OCI-LY7 (cell line): ENCODE measurements at regions not wholly inside any gene's neighbourhood (a gene's known extent, or its start where the extent isn't known, plus 50 kb on each side); places are given as distances from the start of the nearest gene placed in this dataset.
"Not testable (repeated sequence)": the region's sequence is repeated elsewhere in the genome, so short reads cannot be mapped to it uniquely, and the experiment has no call there.

Experiments used
- BruUV-seq: library from RNA; stranded (reverse); fragments of 400-500 nt; replicated peaks from 2 replicates; lab custom pipeline; 2021; lab: Mats Ljungman, UMichigan
- CTCF ChIA-PET: fragments of 300-600 bp; sonication (Branson Sonifier 250); formaldehyde crosslinking; loops from one replicate; lab custom pipeline; 2022; ENCODE audit warnings: antibody characterized with exemption; ENCODE audit not compliant: unreplicated experiment; lab: Charles Lee
- POLR2A ChIA-PET: fragments of 300-600 bp; sonication (Branson Sonifier 250); formaldehyde crosslinking; loops from one replicate; lab custom pipeline; 2022; ENCODE audit warnings: antibody characterized with exemption; lab: Charles Lee
- DNase-seq: peaks from one replicate; pipeline ENCODE4 v3.0.0-alpha.2; 2015; ENCODE audit warnings: low spot score
- H2AFZ ChIP-seq: fragments of 200-600 bp; sonication (generic), shearing (Covaris generic); 2 replicates; pipeline ENCODE4 v1.6.1; 2014; ENCODE audit warnings: mild to moderate bottlenecking, antibody characterized with exemption, low read length, moderate library complexity
- H3K27ac ChIP-seq: fragments of 200-600 bp; sonication (generic); 2 replicates; pipeline ENCODE4 v1.5.1; 2014; ENCODE audit warnings: mixed run types, low read depth, mild to moderate bottlenecking, moderate library complexity, low read length, inconsistent platforms; ENCODE audit not compliant: poor library complexity, severe bottlenecking
- H3K36me3 ChIP-seq: fragments of 200-600 bp; sonication (generic); 2 replicates; pipeline ENCODE4 v1.6.1; 2014; ENCODE audit warnings: mild to moderate bottlenecking, antibody characterized with exemption, low read length, moderate library complexity, mixed read lengths; ENCODE audit not compliant: insufficient read depth
- H3K4me1 ChIP-seq: fragments of 200-600 bp; sonication (generic); 2 replicates; pipeline ENCODE4 v1.5.1; 2014; ENCODE audit warnings: mild to moderate bottlenecking, low read length; ENCODE audit not compliant: insufficient read depth, poor library complexity, severe bottlenecking
- H3K4me2 ChIP-seq: fragments of 200-600 bp; sonication (generic); 2 replicates; pipeline ENCODE4 v1.6.1; 2014; ENCODE audit warnings: mild to moderate bottlenecking, low read length
- H3K4me3 ChIP-seq: fragments of 200-600 bp; sonication (generic); 2 replicates; pipeline ENCODE4 v1.5.1; 2014; ENCODE audit warnings: mild to moderate bottlenecking, low read depth, low read length; ENCODE audit not compliant: poor library complexity, severe bottlenecking
- H3K79me2 ChIP-seq: fragments of 200-600 bp; sonication (generic); 2 replicates; pipeline ENCODE4 v1.6.1; 2016; ENCODE audit warnings: low read depth, mild to moderate bottlenecking, low read length, moderate library complexity, mixed read lengths; ENCODE audit not compliant: insufficient read depth
- H3K9me2 ChIP-seq: fragments of 200-600 bp; sonication (generic); 2 replicates; pipeline ENCODE4 v1.6.1; 2016; ENCODE audit warnings: mild to moderate bottlenecking, low read length, mixed read lengths; ENCODE audit not compliant: insufficient read depth
- H3K9me3 ChIP-seq: fragments of 200-600 bp; sonication (generic); 2 replicates; pipeline ENCODE4 v1.6.1; 2014; ENCODE audit warnings: mild to moderate bottlenecking, mixed run types, low read length, mixed read lengths
- H4K20me1 ChIP-seq: fragments of 200-600 bp; sonication (generic); 2 replicates; pipeline ENCODE4 v1.6.1; 2014; ENCODE audit warnings: mild to moderate bottlenecking, antibody characterized with exemption, low read length, moderate library complexity, mixed read lengths; ENCODE audit not compliant: insufficient read depth
- EZH2phosphoT487 ChIP-seq: fragments of 200-600 bp; sonication (generic); IDR thresholded peaks from 2 replicates; pipeline ENCODE4 v1.6.1; 2018; ENCODE audit warnings: low read depth, borderline replicate concordance, mild to moderate bottlenecking, mixed run types, antibody characterized with exemption, low read length, moderate library complexity, mixed read lengths
- intact Hi-C: fragments of 100-400 bp; cut with micrococcal nuclease; formaldehyde crosslinking; loops from one replicate; pipeline ENCODE4 v1.10.0; 2022; ENCODE audit not compliant: unreplicated experiment
- TF ChIP-seq, protein P1 (sequence below): fragments of 200-600 bp; sonication (generic); conservative IDR thresholded peaks from 2 replicates; pipeline ENCODE4 v1.5.1; 2014; ENCODE audit warnings: mild to moderate bottlenecking, antibody characterized with exemption, low read length, moderate library complexity, mixed read lengths

- TF ChIP-seq, protein P1, sequence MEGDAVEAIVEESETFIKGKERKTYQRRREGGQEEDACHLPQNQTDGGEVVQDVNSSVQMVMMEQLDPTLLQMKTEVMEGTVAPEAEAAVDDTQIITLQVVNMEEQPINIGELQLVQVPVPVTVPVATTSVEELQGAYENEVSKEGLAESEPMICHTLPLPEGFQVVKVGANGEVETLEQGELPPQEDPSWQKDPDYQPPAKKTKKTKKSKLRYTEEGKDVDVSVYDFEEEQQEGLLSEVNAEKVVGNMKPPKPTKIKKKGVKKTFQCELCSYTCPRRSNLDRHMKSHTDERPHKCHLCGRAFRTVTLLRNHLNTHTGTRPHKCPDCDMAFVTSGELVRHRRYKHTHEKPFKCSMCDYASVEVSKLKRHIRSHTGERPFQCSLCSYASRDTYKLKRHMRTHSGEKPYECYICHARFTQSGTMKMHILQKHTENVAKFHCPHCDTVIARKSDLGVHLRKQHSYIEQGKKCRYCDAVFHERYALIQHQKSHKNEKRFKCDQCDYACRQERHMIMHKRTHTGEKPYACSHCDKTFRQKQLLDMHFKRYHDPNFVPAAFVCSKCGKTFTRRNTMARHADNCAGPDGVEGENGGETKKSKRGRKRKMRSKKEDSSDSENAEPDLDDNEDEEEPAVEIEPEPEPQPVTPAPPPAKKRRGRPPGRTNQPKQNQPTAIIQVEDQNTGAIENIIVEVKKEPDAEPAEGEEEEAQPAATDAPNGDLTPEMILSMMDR = no peak
- TF ChIP-seq EZH2phosphoT487 = no peak
- no peak overlapping the region for H2AFZ ChIP-seq
- no peaks in the 10 kb centered on the region for H3K79me2 ChIP-seq
- no peak overlapping the region for H3K4me2 ChIP-seq
- DNase-seq = no peak
- no peaks in the 10 kb centered on the region for H3K4me1 ChIP-seq
- no TSS peak for BruUV-seq
- no peaks in the 10 kb centered on the region for H3K9me3 ChIP-seq
- no peaks in the 10 kb centered on the region for H4K20me1 ChIP-seq
- ChIA-PET CTCF (no interaction called here), POLR2A (interaction anchor here (0.6 kb wide), 1 partner anchor 19 kb away, joined by 3 read pairs; no protein-coding TSS in a partner anchor)
- H3K27ac ChIP-seq = no peak overlapping the region
- intact Hi-C loops = no loop called here
- H3K9me2 ChIP-seq = no peaks in the 10 kb centered on the region
- H3K36me3 ChIP-seq = no peaks in the 10 kb centered on the region
- no peak overlapping the region for H3K4me3 ChIP-seq
These were observed 139.5 kb upstream of the FERD3L start for GRCh38 chr7:19284596-19285300.

DNA sequence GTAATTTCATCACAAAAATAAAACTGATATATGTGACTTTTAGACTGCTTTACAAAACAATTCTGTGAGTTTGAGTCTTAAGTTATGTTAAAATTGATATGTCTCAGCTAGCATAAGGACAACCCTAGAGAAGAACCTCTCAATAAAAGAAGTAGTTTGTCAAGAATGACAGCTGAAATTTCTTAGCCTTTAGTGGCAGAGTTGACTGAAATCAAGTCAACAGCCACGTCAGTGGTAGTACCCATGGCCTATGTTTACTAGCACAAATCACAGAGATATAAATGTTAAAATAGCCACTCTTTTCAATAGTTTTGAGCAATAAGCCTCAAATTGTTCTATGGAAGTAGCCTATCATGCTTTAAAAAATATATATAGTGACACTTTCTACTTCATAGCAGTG, 138.9 kb upstream of the FERD3L start:
- no peaks in the 10 kb centered on the region for H3K79me2 ChIP-seq
- no peak overlapping the region for H3K27ac ChIP-seq
- H3K4me3 ChIP-seq = no peak overlapping the region
- DNase-seq = no peak
- H3K9me2 ChIP-seq = no peaks in the 10 kb centered on the region
- H4K20me1 ChIP-seq = no peaks in the 10 kb centered on the region
- ChIA-PET CTCF (no interaction called here), POLR2A (no interaction called here)
- no peaks in the 10 kb centered on the region for H3K36me3 ChIP-seq
- TF ChIP-seq, protein P1 = no peak
- no peak for TF ChIP-seq EZH2phosphoT487
- BruUV-seq = no TSS peak
- no peak overlapping the region for H3K4me2 ChIP-seq
- intact Hi-C loops = no loop called here
- H3K4me1 ChIP-seq = no peaks in the 10 kb centered on the region
- H3K9me3 ChIP-seq = no peaks in the 10 kb centered on the region
- H2AFZ ChIP-seq = no peak overlapping the region

- Histone ChIP-seq H2AFZ (no peak overlapping the region), H3K9me2 (no peaks in the 10 kb centered on the region), H3K27ac (no peak overlapping the region), H3K36me3 (no peaks in the 10 kb centered on the region), H4K20me1 (no peaks in the 10 kb centered on the region), H3K4me2 (no peak overlapping the region), H3K4me1 (no peaks in the 10 kb centered on the region), H3K4me3 (no peak overlapping the region), H3K9me3 (no peaks in the 10 kb centered on the region), H3K79me2 (no peaks in the 10 kb centered on the region)
- intact Hi-C loops = no loop called here
- CTCF ChIA-PET = no interaction called here
- POLR2A ChIA-PET = no interaction called here
- DNase-seq = peak; percentile 3
- TF ChIP-seq EZH2phosphoT487 = no peak
- TF ChIP-seq, protein P1 = no peak
- BruUV-seq = no TSS peak
These were observed 129.8 kb upstream of the FERD3L start for GRCh38 chr7:19275000-19275399.

DNA sequence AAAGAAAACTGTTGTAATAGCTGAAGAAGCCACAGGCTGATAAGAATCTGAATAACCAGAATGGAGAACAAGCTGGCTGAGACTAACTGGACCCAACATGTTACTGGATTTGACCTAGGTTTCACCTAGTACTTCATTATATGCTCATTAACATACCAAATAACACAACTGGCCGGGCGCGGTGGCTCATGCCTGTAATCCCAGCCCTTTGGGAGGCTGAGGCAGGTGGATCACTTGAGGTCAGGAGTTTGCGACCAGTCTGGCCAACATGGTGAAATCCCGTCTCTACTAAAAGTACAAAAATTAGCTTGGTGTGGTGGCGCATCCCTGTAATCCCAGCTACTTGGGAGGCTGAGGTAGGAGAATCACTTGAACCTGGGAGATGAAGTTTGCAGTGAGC, 127.1 kb upstream of the FERD3L start:
- intact Hi-C loops, BruUV-seq: not testable (repeated sequence)
- POLR2A ChIA-PET = interaction anchor here (0.7 kb wide), 1 partner anchor 1723 kb away, joined by 3 read pairs; no protein-coding TSS in a partner anchor

More for the DNA sequence above, 127.1 kb upstream of the FERD3L start:
- DNase-seq, H3K79me2 ChIP-seq, H2AFZ ChIP-seq, H3K4me2 ChIP-seq, H3K4me3 ChIP-seq, H3K36me3 ChIP-seq, H3K27ac ChIP-seq, H4K20me1 ChIP-seq, H3K9me2 ChIP-seq, H3K9me3 ChIP-seq, H3K4me1 ChIP-seq, CTCF ChIA-PET: not testable (repeated sequence)
